ENCODE measurements at regions not wholly inside any gene's neighbourhood (a gene's known extent, or its start where the extent isn't known, plus 50 kb on each side); places are given as distances from the start of the nearest gene placed in this dataset.
"Not testable (repeated sequence)": the region's sequence is repeated elsewhere in the genome, so short reads cannot be mapped to it uniquely, and the experiment has no call there.

GRCh38 chr12:131438493-131438835, 272.4 kb upstream of the SFSWAP start:
- not testable (repeated sequence) for H3K9me3 ChIP-seq (ENCODE audit: control insufficient read depth, low read depth, low read length); H3K36me3 ChIP-seq (ENCODE audit: control insufficient read depth, low read depth, low read length); H3K27ac ChIP-seq (ENCODE audit: low read length); H3K27me3 ChIP-seq (ENCODE audit: control insufficient read depth, insufficient read depth, low read length); H3K4me1 ChIP-seq (ENCODE audit: control insufficient read depth, low read depth, low read length); H3K4me3 ChIP-seq (ENCODE audit: low read length); H3K9ac ChIP-seq (ENCODE audit: low read length)

GRCh38 chr12:131438881-131439280, 272.0 kb upstream of the SFSWAP start:
- Histone ChIP-seq H3K27me3 (ENCODE audit: control insufficient read depth, insufficient read depth, low read length) (no peaks in the 10 kb centered on the region), H3K36me3 (ENCODE audit: control insufficient read depth, low read depth, low read length) (no peaks in the 10 kb centered on the region), H3K9ac (ENCODE audit: low read length) (no peak overlapping the region), H3K4me1 (ENCODE audit: control insufficient read depth, low read depth, low read length) (no peaks in the 10 kb centered on the region), H3K27ac (ENCODE audit: low read length) (no peak overlapping the region), H3K4me3 (ENCODE audit: low read length) (no peak overlapping the region), H3K9me3 (ENCODE audit: control insufficient read depth, low read depth, low read length) (no peaks in the 10 kb centered on the region)

- H3K4me3 ChIP-seq (ENCODE audit: low read length); H3K4me1 ChIP-seq (ENCODE audit: control insufficient read depth, low read depth, low read length); H3K36me3 ChIP-seq (ENCODE audit: control insufficient read depth, low read depth, low read length): not testable (repeated sequence)
Measured at GRCh38 chr12:131439752-131440151, 271.1 kb upstream of the SFSWAP start.

GRCh38 chr12:131440209-131441059, 270.5 kb upstream of the SFSWAP start:
- not testable (repeated sequence) for H3K4me3 ChIP-seq (ENCODE audit: low read length); H3K27ac ChIP-seq (ENCODE audit: low read length); H3K9ac ChIP-seq (ENCODE audit: low read length); H3K9me3 ChIP-seq (ENCODE audit: control insufficient read depth, low read depth, low read length); H3K4me1 ChIP-seq (ENCODE audit: control insufficient read depth, low read depth, low read length); H3K27me3 ChIP-seq (ENCODE audit: control insufficient read depth, insufficient read depth, low read length); H3K36me3 ChIP-seq (ENCODE audit: control insufficient read depth, low read depth, low read length)

More at GRCh38 chr12:131439752-131440151, 271.1 kb upstream of the SFSWAP start:
- H3K9ac ChIP-seq (ENCODE audit: low read length); H3K9me3 ChIP-seq (ENCODE audit: control insufficient read depth, low read depth, low read length); H3K27me3 ChIP-seq (ENCODE audit: control insufficient read depth, insufficient read depth, low read length); H3K27ac ChIP-seq (ENCODE audit: low read length): not testable (repeated sequence)

- H3K36me3 ChIP-seq (ENCODE audit: control insufficient read depth, low read depth, low read length), result no peaks in the 10 kb centered on the region
- H3K4me1 ChIP-seq (ENCODE audit: control insufficient read depth, low read depth, low read length), result no peaks in the 10 kb centered on the region
- no peak overlapping the region for H3K4me3 ChIP-seq (ENCODE audit: low read length)
- no peaks in the 10 kb centered on the region for H3K9me3 ChIP-seq (ENCODE audit: control insufficient read depth, low read depth, low read length)
- H3K27me3 ChIP-seq (ENCODE audit: control insufficient read depth, insufficient read depth, low read length), result no peaks in the 10 kb centered on the region
- no peak overlapping the region for H3K27ac ChIP-seq (ENCODE audit: low read length)
- no peak overlapping the region for H3K9ac ChIP-seq (ENCODE audit: low read length)
Measured at GRCh38 chr12:131441060-131441396, 269.9 kb upstream of the SFSWAP start.

GRCh38 chr12:131441638-131442336, 269.1 kb upstream of the SFSWAP start:
- Histone ChIP-seq H3K36me3 (ENCODE audit: control insufficient read depth, low read depth, low read length) (no peaks in the 10 kb centered on the region), H3K27me3 (ENCODE audit: control insufficient read depth, insufficient read depth, low read length) (no peaks in the 10 kb centered on the region), H3K4me1 (ENCODE audit: control insufficient read depth, low read depth, low read length) (no peaks in the 10 kb centered on the region), H3K4me3 (ENCODE audit: low read length) (no peak overlapping the region), H3K9me3 (ENCODE audit: control insufficient read depth, low read depth, low read length) (no peaks in the 10 kb centered on the region), H3K9ac (ENCODE audit: low read length) (no peak overlapping the region), H3K27ac (ENCODE audit: low read length) (no peak overlapping the region)

GRCh38 chr12:131442337-131442918, 268.5 kb upstream of the SFSWAP start:
- Histone ChIP-seq H3K27ac (ENCODE audit: low read length) (no peak overlapping the region), H3K27me3 (ENCODE audit: control insufficient read depth, insufficient read depth, low read length) (no peaks in the 10 kb centered on the region), H3K4me1 (ENCODE audit: control insufficient read depth, low read depth, low read length) (no peaks in the 10 kb centered on the region), H3K36me3 (ENCODE audit: control insufficient read depth, low read depth, low read length) (no peaks in the 10 kb centered on the region), H3K9me3 (ENCODE audit: control insufficient read depth, low read depth, low read length) (no peaks in the 10 kb centered on the region), H3K9ac (ENCODE audit: low read length) (no peak overlapping the region), H3K4me3 (ENCODE audit: low read length) (no peak overlapping the region)

- H3K27ac ChIP-seq (ENCODE audit: low read length), result no peak overlapping the region
- no peaks in the 10 kb centered on the region for H3K36me3 ChIP-seq (ENCODE audit: control insufficient read depth, low read depth, low read length)
- H3K4me3 ChIP-seq (ENCODE audit: low read length), result no peak overlapping the region
- H3K4me1 ChIP-seq (ENCODE audit: control insufficient read depth, low read depth, low read length), result no peaks in the 10 kb centered on the region
- H3K9me3 ChIP-seq (ENCODE audit: control insufficient read depth, low read depth, low read length), result no peaks in the 10 kb centered on the region
- H3K27me3 ChIP-seq (ENCODE audit: control insufficient read depth, insufficient read depth, low read length), result no peaks in the 10 kb centered on the region
- H3K9ac ChIP-seq (ENCODE audit: low read length), result no peak overlapping the region
Measured at GRCh38 chr12:131443019-131444000, 267.6 kb upstream of the SFSWAP start.

- H3K27me3 ChIP-seq (ENCODE audit: control insufficient read depth, insufficient read depth, low read length), result no peaks in the 10 kb centered on the region
- no peak overlapping the region for H3K27ac ChIP-seq (ENCODE audit: low read length)
- no peak overlapping the region for H3K4me3 ChIP-seq (ENCODE audit: low read length)
- H3K9me3 ChIP-seq (ENCODE audit: control insufficient read depth, low read depth, low read length), result no peaks in the 10 kb centered on the region
- no peak overlapping the region for H3K9ac ChIP-seq (ENCODE audit: low read length)
- no peaks in the 10 kb centered on the region for H3K4me1 ChIP-seq (ENCODE audit: control insufficient read depth, low read depth, low read length)
- H3K36me3 ChIP-seq (ENCODE audit: control insufficient read depth, low read depth, low read length), result no peaks in the 10 kb centered on the region
Measured at GRCh38 chr12:131444220-131445164, 266.4 kb upstream of the SFSWAP start.

GRCh38 chr12:131445184-131445774, 265.6 kb upstream of the SFSWAP start:
- Histone ChIP-seq H3K36me3 (ENCODE audit: control insufficient read depth, low read depth, low read length) (no peaks in the 10 kb centered on the region), H3K27ac (ENCODE audit: low read length) (no peak overlapping the region), H3K27me3 (ENCODE audit: control insufficient read depth, insufficient read depth, low read length) (no peaks in the 10 kb centered on the region), H3K9me3 (ENCODE audit: control insufficient read depth, low read depth, low read length) (no peaks in the 10 kb centered on the region), H3K4me3 (ENCODE audit: low read length) (no peak overlapping the region), H3K9ac (ENCODE audit: low read length) (no peak overlapping the region), H3K4me1 (ENCODE audit: control insufficient read depth, low read depth, low read length) (no peaks in the 10 kb centered on the region)
